ENCODE measurements at regions not wholly inside any gene's neighbourhood (a gene's known extent, or its start where the extent isn't known, plus 50 kb on each side); places are given as distances from the start of the nearest gene placed in this dataset.

GRCh38 chr12:61137677-61138414, 1122.4 kb upstream of the USP15 start:
- intact Hi-C loops (cut with DNase I; ENCODE audit: low total_unique reads), result no loop called here
- TF ChIP-seq POLR2A (IDR thresholded peaks at IDR 0.05) (no peak), CTCF (IDR thresholded peaks at IDR 0.05) (no peak)
- DNase-seq (ENCODE audit: low spot score in 2 of 2), result no peak
- WGBS, 2 donors, result 65 to 69% methylated on average over 3 of the region's 3 CpGs
- H3K4me3 ChIP-seq (ENCODE audit: low read depth, poor library complexity, severe bottlenecking), result no peak overlapping the region

GRCh38 chr12:61138415-61138759, 1121.8 kb upstream of the USP15 start:
- no peak overlapping the region for H3K4me3 ChIP-seq (ENCODE audit: low read depth, poor library complexity, severe bottlenecking)
- intact Hi-C loops (cut with DNase I; ENCODE audit: low total_unique reads), result no loop called here
- no peak for DNase-seq (ENCODE audit: low spot score in 2 of 2)
- TF ChIP-seq POLR2A (IDR thresholded peaks at IDR 0.05), result no peak
- no peak for TF ChIP-seq CTCF (IDR thresholded peaks at IDR 0.05)

- WGBS, 2 donors, result 22 to 27% methylated on average over 2 of the region's 2 CpGs
- TF ChIP-seq POLR2A (IDR thresholded peaks at IDR 0.05) (no peak), CTCF (IDR thresholded peaks at IDR 0.05) (no peak)
- intact Hi-C loops (cut with DNase I; ENCODE audit: low total_unique reads), result no loop called here
- DNase-seq (ENCODE audit: low spot score in 2 of 2), result no peak
- H3K4me3 ChIP-seq (ENCODE audit: low read depth, poor library complexity, severe bottlenecking), result no peak overlapping the region
Measured at GRCh38 chr12:61161961-61162360, 1098.2 kb upstream of the USP15 start.

GRCh38 chr12:61188801-61189595, 1071.2 kb upstream of the USP15 start:
- no peak for DNase-seq (ENCODE audit: low spot score in 2 of 2)
- intact Hi-C loops (cut with DNase I; ENCODE audit: low total_unique reads), result no loop called here
- WGBS, 2 donors, result 84% methylated on average over 18 of the region's 18 CpGs
- H3K4me3 ChIP-seq (ENCODE audit: low read depth, poor library complexity, severe bottlenecking), result no peak overlapping the region
- TF ChIP-seq CTCF (IDR thresholded peaks at IDR 0.05) (no peak), POLR2A (IDR thresholded peaks at IDR 0.05) (no peak)

GRCh38 chr12:61213646-61214045, 1046.6 kb upstream of the USP15 start:
- WGBS, 2 donors, result 72 to 78% methylated on average over 3 of the region's 3 CpGs
- DNase-seq (ENCODE audit: low spot score in 2 of 2), result no peak
- no peak for TF ChIP-seq POLR2A (IDR thresholded peaks at IDR 0.05)
- no peak for TF ChIP-seq CTCF (IDR thresholded peaks at IDR 0.05)
- no peak overlapping the region for H3K4me3 ChIP-seq (ENCODE audit: low read depth, poor library complexity, severe bottlenecking)
- intact Hi-C loops (cut with DNase I; ENCODE audit: low total_unique reads), result no loop called here
